ENCODE measurements at regions not wholly inside any gene's neighbourhood (a gene's known extent, or its start where the extent isn't known, plus 50 kb on each side); places are given as distances from the start of the nearest gene placed in this dataset.
A peak's percentile ranks its signal among the peaks of the same experiment; 100 is the strongest.

- DNase-seq = no peak
These were observed 69.1 kb downstream of the OTP start for GRCh38 chr5:77569409-77569808.

GRCh38 chr5:77568555-77568954 is 70.0 kb downstream of the OTP start:
- no peak for DNase-seq

- DNase-seq = no peak
These were observed 70.4 kb downstream of the OTP start for GRCh38 chr5:77568082-77568481.

GRCh38 chr5:77563475-77563874 is 71.4 kb upstream of the WDR41 start:
- peak; percentile 49 for DNase-seq

GRCh38 chr5:77561965-77562364 is 69.8 kb upstream of the WDR41 start:
- no peak for DNase-seq

- peak; percentile 69 for DNase-seq
These were observed 68.7 kb upstream of the WDR41 start for GRCh38 chr5:77560677-77561263.

- DNase-seq = no peak
These were observed 66.2 kb upstream of the WDR41 start for GRCh38 chr5:77558266-77558665.

- DNase-seq = no peak
These were observed 58.3 kb upstream of the WDR41 start for GRCh38 chr5:77550406-77550805.

GRCh38 chr5:77545285-77545684 is 53.2 kb upstream of the WDR41 start:
- DNase-seq = no peak
